ENCODE measurements at regions not wholly inside any gene's neighbourhood (a gene's known extent, or its start where the extent isn't known, plus 50 kb on each side); places are given as distances from the start of the nearest gene placed in this dataset.
"Not testable (repeated sequence)": the region's sequence is repeated elsewhere in the genome, so short reads cannot be mapped to it uniquely, and the experiment has no call there.

DNA sequence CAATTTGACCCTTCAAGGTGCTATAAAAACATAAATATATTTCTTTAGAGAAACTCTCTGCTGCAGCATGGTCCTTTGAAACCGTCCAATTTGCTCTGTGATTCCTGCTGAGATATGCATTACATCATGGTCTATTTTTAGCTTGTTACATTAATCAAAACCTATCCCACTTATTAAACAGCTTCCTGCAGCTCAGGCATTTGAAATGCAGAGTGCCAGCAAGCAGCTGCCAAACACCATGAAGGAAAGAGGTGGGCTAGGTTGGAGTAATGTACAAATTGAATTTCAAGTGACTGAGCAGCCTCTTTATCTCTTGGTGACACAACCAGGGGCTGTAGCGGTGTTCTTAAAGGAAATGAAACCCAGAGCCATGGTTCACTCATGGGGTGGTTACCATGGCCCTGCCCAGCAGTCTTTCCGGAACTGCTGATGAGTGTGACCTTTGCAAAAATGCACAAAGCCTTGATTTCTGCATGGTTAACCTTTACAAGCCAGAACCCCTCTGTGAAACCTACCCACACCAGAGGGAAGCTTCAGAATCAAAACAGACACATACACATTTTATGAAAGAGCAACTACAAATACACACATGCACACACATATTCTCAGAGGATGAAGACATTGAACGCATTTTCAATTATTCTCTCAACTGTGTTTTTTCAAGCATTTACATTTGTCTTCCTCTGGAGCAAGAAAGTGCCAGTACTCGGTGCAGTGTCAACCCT is 155.8 kb upstream of the ZNF608 start:
- no peak for DNase-seq

- no peak for DNase-seq
Observed at GRCh38 chr5:124905256-124906130, 159.1 kb upstream of the ZNF608 start.

DNA sequence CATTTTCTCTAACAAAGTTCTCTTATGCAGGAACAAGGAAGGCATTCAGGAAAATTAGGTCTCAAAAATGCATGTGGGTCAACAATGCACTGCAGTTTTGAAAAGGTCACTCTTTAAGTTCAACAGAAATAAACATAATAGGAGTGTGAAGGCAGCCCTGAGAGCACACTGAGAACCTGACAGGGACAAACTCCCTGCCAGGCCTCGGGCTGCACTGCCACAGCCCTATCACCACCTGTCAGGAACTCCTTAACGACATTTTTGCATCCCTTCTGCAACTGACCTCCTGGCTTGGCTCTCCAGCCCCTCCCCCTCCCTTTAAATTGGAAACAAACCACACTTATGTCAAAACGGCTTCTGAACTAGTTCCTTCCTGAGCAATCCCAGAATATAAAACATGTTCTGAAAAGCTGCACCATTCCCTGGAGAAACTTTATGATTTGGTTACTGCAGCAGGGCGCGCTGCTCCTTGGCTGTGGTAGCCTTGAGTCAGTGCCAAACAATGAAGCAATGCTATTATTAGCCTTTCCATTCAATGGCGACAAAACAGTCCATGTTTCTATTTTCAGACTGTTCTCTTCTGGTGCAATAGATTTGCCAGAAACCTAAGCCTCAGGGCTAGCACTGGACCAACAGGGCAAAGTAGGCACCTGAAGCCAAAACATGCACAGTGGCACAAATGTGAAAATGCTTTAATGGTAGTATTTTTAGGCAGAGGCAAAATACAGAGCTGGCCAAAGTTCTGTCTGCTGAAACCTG is 160.1 kb upstream of the ZNF608 start:
- no peak for DNase-seq

DNA sequence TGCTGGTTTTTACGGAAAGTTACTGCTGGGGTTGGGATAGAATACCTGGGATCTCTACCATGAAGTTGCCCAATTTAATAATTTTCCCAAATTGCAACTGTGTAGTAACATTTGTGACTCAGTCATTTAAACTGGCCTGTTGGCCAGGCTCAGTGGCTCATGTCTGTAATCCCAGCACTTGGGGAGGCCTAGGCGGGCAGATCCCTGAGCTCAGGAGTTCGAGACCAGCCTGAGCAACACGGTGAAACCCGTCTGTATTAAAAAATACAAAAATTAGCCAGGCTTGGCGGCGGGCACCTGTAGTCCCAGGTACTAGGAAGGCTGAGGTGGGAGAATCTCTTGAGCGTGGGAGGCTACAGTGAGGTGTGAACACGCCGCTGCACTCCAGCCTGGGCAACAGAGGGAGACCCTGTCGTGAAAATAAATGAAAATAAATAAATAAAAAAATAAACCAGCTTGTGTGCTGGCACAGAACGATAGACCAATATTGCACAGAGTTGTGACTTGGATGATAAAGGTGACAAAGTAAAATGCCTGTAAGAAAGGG is 160.7 kb upstream of the ZNF608 start:
- no peak for DNase-seq

DNA sequence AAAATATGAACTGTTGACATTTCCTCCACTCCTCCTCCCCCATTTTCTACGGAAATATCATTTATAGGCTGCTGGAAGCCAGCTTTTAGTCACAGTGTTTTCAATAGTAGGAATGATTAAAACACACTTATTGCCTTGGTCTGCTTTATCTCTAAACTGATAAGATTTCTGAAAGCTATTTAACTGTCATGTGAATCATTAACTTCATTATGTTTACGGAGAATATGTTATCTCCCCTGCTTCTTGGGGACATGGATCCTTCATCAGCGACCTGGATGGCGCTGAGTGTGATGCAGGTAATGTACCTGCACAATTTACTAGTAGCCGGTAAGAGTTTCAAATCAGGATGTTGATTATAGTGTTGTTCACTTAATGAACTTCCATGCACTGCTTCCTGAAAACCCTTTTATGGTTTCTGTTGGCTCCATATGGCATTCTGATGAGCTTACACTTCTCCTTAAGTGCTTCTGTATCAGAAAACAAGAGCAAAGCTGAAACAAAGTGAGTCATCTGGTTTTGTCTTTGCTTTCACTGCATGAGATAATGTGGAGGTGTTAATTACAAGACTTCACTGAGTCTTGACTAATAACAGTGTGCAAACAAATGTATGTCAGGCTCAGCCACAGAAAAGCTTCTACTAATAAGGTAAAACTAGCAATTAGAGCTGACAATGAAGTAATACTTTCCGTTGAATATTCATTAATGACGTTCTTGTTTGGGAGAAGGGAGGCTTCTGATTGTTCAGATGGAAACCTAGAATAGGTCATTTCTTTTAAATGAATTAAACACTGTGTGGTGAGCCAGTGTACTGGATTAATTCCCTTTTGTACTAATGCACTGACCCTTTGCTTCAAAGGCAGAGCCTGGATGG is 162.4 kb upstream of the ZNF608 start:
- DNase-seq, result no peak

GRCh38 chr5:124909734-124910133 is 163.3 kb upstream of the ZNF608 start:
- no peak for DNase-seq

GRCh38 chr5:124910354-124911016 is 164.0 kb upstream of the ZNF608 start:
- DNase-seq, result no peak

DNA sequence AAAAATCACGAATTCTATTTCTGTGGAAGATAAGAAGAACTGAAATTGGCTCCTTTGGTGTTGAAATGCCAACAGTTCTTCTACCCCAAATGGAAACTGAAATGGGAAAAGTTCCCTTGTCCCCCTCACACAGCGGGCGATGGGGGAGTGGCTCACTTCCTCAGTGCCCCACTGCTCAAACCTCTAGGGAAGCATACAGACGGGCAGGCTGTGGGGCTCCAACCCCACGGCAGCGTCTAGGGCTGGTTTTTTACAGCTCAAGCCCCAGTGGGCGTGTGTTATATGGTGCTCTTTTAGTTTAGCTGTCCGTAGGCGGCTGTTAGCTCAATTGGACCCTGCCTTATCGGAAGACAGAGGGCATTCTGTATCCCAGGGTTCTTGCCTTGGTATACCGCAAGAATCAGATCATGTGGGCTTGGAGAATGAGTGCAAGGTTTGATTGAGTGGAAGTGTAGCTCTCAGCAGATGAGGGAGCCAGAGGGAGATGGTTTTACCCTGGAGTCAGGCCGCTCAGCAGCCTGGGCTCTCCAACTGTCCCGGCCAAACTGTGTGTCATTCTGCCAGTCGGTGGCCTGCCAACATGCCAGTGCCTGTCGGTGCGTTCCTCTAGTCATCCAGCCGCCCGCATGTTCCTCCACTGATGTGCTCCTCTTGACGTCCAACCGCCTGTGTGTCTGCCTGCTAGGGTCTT is 166.3 kb upstream of the ZNF608 start:
- DNase-seq, result no peak

DNA sequence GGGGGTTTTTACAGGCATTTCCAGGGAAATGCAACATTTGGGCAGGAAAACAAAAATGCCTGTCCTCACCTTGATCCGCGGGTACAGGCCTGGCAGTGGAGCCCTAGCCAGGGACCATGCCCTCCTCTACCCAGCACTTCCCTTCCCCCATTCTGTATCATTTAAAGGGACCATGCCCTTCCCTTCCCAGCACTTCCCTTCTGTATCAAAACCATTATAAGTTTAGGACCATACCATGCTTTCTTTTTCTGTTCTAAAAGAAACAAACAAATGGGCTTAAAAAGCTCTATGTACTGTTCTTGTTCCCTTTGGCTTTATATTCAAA is 166.9 kb upstream of the ZNF608 start:
- no peak for DNase-seq

DNA sequence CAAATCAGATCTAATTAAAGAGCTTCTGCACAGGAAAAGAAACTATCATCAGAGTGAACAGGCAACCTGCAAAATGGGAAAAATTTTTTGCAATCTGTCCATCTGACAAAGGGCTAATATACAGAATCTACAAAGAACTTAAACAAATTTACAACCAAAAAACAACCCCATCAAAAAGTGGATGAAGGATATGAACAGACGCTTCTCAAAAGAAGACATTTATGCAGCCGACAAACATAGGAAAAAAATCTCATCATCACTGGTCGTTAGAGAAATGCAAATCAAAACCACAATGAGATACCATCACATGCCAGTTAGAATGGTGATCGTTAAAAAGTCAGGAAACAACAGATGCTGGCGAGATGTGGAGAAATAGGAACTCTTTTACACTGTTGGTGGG is 169.9 kb upstream of the ZNF608 start:
- DNase-seq, result not testable (repeated sequence)

DNA sequence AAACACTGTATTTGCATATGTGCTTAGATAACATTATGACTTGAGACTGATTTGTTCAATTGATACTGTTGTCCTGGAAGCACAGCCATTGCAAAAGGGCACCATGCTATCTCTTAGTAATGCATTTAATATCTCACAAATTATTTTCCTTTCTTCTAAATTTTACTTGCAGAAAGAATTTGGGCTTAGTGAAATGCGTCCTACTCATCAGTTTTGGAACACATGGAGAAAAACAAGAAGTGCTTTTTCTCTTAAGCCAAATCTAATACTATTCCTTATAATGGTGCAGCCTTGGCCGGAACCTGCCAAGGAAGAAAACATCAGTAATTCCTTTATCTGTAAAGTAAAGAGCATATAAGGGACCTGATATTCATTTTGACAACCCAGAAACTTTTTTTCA is 172.2 kb upstream of the ZNF608 start:
- DNase-seq, result no peak

DNA sequence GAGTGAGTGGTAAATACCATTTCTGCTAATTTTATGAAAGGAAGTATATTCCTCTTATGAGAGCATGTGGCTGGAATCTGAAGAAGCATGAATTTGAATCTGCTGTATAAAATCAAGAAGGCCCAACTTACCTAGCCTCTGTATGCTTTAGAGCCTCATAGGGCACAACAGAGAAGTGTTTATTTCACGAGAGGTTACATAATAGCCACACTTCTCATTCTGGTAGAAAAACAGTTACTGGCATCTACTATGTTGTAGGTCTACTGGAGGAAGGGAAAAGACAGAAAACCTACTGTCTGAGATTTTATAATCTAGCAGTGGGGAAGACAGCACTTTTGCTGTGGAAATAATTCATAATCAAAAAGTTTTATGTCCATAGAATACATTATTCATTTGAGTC is 172.6 kb upstream of the ZNF608 start:
- DNase-seq, result no peak

DNA sequence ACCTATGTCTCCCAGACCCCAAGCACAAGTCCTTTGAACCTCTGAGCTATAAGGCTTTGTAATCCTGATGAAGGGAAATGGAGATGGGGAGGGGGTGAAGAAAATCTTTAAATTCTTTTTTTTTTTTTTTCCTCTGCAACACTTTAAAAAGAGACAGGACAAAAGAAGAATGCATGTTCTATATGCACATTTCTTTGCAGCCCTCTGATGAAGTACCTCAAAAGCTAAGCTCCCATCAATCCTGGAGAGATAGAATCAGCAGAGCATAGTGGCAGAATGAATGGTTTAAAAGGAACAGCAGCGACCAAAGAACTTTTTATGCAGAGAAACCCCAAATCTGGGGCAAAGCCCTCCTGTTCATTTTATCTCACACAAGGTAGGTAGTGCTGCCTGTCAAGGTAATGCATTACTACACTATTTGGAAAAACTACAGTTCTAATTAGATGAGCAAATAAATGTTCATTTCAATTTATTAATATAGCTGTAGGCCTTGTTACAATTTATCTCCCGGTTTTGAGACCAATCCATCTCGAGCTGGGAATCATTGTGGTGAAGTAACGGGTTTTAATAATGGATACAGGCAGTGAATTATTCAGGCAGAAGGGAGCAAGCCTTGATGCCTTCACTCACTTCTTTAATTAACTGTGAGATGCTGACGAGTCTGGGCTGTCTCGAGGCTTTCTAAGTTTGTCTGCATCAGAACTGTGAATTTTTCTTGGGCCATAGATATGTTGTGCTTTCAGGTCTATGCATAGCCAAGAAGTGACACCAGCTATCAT is 173.5 kb upstream of the ZNF608 start:
- no peak for DNase-seq

DNA sequence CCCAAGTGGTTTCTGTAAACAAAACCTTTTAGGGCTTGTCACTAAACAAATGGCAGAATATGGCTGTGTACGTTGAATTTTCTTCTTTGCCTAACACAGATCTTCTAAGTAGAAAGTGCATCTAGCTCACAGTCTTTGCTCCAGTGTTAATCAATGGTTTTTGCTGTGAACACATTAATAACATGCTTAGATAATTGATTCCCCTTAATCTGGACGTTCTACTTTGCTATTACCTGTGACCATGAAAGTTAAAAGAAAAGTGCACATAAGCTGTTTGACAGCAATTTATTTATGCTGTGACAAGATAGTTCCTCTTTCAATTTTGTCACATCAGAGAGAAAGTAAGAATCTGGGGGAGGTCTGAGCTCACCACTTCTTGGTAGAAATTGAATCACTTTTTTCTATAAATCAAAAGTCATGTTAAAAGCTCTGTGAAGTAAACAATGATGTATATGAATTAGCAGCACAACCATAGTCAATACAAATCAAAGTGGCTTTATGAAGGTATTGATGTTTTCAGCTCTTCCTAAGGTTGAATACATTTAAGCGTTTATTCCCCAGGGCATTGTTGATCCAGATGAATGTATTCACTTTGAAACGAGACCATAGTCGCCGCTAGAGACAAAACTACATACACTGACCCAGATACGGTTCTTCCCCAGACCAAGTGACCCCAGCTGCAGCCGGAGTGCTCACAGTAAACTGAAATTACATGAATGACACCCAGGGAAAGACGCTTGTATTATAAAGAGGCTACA is 174.6 kb upstream of the ZNF608 start:
- no peak for DNase-seq

GRCh38 chr5:124921694-124922093 is 175.3 kb upstream of the ZNF608 start:
- DNase-seq, result no peak

GRCh38 chr5:124922255-124922975 is 176.0 kb upstream of the ZNF608 start:
- DNase-seq, result no peak

DNA sequence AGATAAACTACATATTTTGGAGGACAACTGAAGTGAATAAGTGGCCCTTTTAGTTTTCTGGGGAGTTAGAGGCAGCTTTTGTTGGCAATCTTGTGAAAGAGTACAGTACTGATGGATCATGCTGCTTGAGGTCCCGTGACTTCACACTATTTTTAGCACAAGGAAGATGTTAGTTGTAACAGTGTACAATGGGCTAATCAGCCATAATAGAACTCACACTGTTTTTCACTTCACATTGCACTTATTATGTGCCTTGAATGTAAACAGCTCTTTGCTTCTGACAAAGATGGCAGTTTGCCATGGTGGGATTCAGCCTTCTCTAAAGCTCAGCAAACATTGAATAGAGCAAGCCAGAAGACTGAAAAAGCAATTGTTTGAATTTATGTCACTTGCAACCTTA is 176.7 kb upstream of the ZNF608 start:
- DNase-seq, result no peak

- DNase-seq, result no peak
Observed at GRCh38 chr5:124924729-124925128, 178.3 kb upstream of the ZNF608 start.

- no peak for DNase-seq
Observed at GRCh38 chr5:124927735-124928134, 181.3 kb upstream of the ZNF608 start.
